Calu3 (cell line): ENCODE measurements at regions not wholly inside any gene's neighbourhood (a gene's known extent, or its start where the extent isn't known, plus 50 kb on each side); places are given as distances from the start of the nearest gene placed in this dataset.

Source experiments
- BruUV-seq: library from RNA; stranded (reverse); fragments of 400-500 nt; replicated peaks from 2 replicates; lab custom pipeline; 2021; lab: Mats Ljungman, UMichigan
- CTCF ChIA-PET: fragments of 300-600 bp; sonication (Branson Sonifier 250); formaldehyde crosslinking; loops from one replicate; lab custom pipeline; 2022; ENCODE audit warnings: antibody characterized with exemption; lab: Charles Lee
- DNase-seq: peaks from one replicate; pipeline ENCODE4 v3.0.0; 2022
- H3K27ac Mint-ChIP-seq: one replicate; pipeline ENCODE4 v1.8.0; 2022; ENCODE audit warnings: mixed read lengths; ENCODE audit not compliant: unreplicated experiment
- H3K27me3 Mint-ChIP-seq: one replicate; pipeline ENCODE4 v1.8.0; 2022; ENCODE audit warnings: mixed read lengths; ENCODE audit not compliant: unreplicated experiment
- H3K36me3 Mint-ChIP-seq: one replicate; pipeline ENCODE4 v1.8.0; 2022; ENCODE audit warnings: mild to moderate bottlenecking, moderate library complexity, mixed read lengths; ENCODE audit not compliant: insufficient read depth, unreplicated experiment
- H3K4me1 Mint-ChIP-seq: one replicate; pipeline ENCODE4 v1.8.0; 2022; ENCODE audit warnings: mild to moderate bottlenecking, low read depth, mixed read lengths; ENCODE audit not compliant: unreplicated experiment
- H3K4me3 Mint-ChIP-seq: one replicate; pipeline ENCODE4 v1.8.0; 2022; ENCODE audit warnings: mild to moderate bottlenecking, low read depth, moderate library complexity, mixed read lengths; ENCODE audit not compliant: unreplicated experiment
- H3K9me3 Mint-ChIP-seq: one replicate; pipeline ENCODE4 v1.8.0; 2022; ENCODE audit warnings: low read depth, mixed read lengths; ENCODE audit not compliant: unreplicated experiment
- intact Hi-C: fragments of 100-400 bp; cut with micrococcal nuclease; formaldehyde crosslinking; loops from one replicate; pipeline ENCODE4 v1.10.0; 2022; ENCODE audit not compliant: unreplicated experiment
- TF ChIP-seq, protein P1 (sequence below): fragments of 200-600 bp; IDR thresholded peaks from one replicate; pipeline ENCODE4 v1.8.0; 2022; ENCODE audit warnings: antibody characterized with exemption; ENCODE audit not compliant: unreplicated experiment

DNA sequence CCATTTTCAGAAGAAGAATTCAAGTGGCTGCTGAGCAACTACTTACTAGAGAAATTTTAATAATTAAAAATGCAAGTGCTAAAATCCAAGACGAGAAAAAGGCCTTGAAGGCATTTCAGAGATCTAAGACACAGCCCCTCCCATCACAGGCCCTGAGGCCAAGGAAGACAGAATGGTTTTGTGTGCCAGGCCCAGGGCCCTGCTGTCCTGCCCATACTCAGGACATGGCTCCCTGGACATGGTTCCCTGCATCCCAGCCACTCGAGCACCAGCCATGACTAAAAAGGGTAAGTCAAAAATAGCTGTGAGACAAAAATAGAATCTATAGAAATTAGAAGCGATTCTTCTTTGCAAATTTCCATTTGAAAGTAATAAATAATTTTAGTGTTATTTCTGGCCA, 364.9 kb downstream of the COL12A1 start:
- intact Hi-C loops, result no loop called here
- no peak overlapping the region for H3K27ac Mint-ChIP-seq
- no TSS peak for BruUV-seq
- no peak overlapping the region for H3K4me3 Mint-ChIP-seq
- peaks cover 7% of the 10 kb centered on the region for H3K9me3 Mint-ChIP-seq
- H3K27me3 Mint-ChIP-seq, result no peaks in the 10 kb centered on the region
- CTCF ChIA-PET, result interaction anchor here (0.6 kb wide), 1 partner anchor 974 kb away, joined by 3 read pairs; no protein-coding TSS in a partner anchor
- DNase-seq, result no peak
- no peaks in the 10 kb centered on the region for H3K36me3 Mint-ChIP-seq
- TF ChIP-seq, protein P1, sequence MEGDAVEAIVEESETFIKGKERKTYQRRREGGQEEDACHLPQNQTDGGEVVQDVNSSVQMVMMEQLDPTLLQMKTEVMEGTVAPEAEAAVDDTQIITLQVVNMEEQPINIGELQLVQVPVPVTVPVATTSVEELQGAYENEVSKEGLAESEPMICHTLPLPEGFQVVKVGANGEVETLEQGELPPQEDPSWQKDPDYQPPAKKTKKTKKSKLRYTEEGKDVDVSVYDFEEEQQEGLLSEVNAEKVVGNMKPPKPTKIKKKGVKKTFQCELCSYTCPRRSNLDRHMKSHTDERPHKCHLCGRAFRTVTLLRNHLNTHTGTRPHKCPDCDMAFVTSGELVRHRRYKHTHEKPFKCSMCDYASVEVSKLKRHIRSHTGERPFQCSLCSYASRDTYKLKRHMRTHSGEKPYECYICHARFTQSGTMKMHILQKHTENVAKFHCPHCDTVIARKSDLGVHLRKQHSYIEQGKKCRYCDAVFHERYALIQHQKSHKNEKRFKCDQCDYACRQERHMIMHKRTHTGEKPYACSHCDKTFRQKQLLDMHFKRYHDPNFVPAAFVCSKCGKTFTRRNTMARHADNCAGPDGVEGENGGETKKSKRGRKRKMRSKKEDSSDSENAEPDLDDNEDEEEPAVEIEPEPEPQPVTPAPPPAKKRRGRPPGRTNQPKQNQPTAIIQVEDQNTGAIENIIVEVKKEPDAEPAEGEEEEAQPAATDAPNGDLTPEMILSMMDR, result no peak
- no peaks in the 10 kb centered on the region for H3K4me1 Mint-ChIP-seq

DNA sequence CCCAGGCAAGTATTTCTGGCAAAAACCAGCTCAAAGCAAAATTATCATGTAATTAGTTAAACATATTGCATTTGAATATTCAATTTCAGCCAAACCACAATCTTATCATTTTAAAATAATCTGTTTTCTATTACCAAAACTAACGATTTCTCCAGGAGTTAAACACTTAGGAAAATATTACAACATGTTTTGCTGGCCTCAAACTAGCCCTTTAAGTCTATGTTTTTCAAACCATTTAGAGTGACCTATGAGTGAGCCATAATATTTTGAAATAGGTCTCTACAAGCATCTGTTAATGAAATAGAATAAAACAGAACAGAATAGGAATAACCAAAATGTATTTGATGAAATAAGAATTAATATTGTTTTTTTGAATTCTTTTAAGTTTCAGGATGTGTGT, 370.9 kb downstream of the COL12A1 start:
- Mint-ChIP-seq H3K4me3 (no peak overlapping the region), H3K36me3 (no peaks in the 10 kb centered on the region), H3K9me3 (peaks cover 3% of the 10 kb centered on the region), H3K27ac (no peak overlapping the region), H3K4me1 (no peaks in the 10 kb centered on the region), H3K27me3 (no peaks in the 10 kb centered on the region)
- intact Hi-C loops, result no loop called here
- DNase-seq, result no peak
- TF ChIP-seq, protein P1, result no peak
- CTCF ChIA-PET, result no interaction called here
- BruUV-seq, result no TSS peak

DNA sequence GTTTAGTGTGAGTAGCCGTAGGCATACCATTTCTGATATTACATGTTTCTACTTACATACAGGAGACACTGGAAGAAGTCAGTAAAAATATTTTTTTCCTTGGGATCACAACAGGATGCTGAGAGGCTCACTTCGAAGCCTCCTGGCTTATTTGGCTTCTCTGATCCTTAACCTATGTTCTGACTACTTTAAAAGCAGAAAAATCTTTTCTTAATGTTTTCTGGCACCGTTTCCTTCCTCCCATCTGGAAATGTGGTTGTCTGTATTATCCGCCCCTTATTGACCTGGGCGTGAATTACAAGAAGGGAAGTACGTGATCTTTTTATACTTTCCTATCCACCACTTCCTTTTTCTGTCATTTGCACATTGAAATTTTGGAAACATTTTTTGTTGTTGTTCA, 379.6 kb downstream of the COL12A1 start:
- no TSS peak for BruUV-seq
- Mint-ChIP-seq H3K27me3 (no peaks in the 10 kb centered on the region), H3K4me1 (no peaks in the 10 kb centered on the region), H3K9me3 (peaks cover 5% of the 10 kb centered on the region), H3K36me3 (no peaks in the 10 kb centered on the region), H3K27ac (no peak overlapping the region), H3K4me3 (no peak overlapping the region)
- intact Hi-C loops, result no loop called here
- TF ChIP-seq, protein P1, result no peak
- no peak for DNase-seq
- CTCF ChIA-PET, result no interaction called here

GRCh38 chr6:74814440-74814839, 391.4 kb downstream of the COL12A1 start:
- BruUV-seq, result no TSS peak
- DNase-seq, result no peak
- peaks cover 6% of the 10 kb centered on the region for H3K9me3 Mint-ChIP-seq
- no peaks in the 10 kb centered on the region for H3K4me1 Mint-ChIP-seq
- no peak overlapping the region for H3K27ac Mint-ChIP-seq
- H3K4me3 Mint-ChIP-seq, result no peak overlapping the region
- TF ChIP-seq, protein P1, result no peak
- intact Hi-C loops, result no loop called here
- H3K27me3 Mint-ChIP-seq, result no peaks in the 10 kb centered on the region
- CTCF ChIA-PET, result no interaction called here
- H3K36me3 Mint-ChIP-seq, result no peaks in the 10 kb centered on the region

GRCh38 chr6:74807674-74808073, 398.2 kb downstream of the COL12A1 start:
- no peak overlapping the region for H3K27ac Mint-ChIP-seq
- CTCF ChIA-PET, result no interaction called here
- DNase-seq, result no peak
- H3K4me3 Mint-ChIP-seq, result no peak overlapping the region
- BruUV-seq, result no TSS peak
- TF ChIP-seq, protein P1, result no peak
- H3K36me3 Mint-ChIP-seq, result no peaks in the 10 kb centered on the region
- intact Hi-C loops, result no loop called here
- no peaks in the 10 kb centered on the region for H3K27me3 Mint-ChIP-seq
- no peaks in the 10 kb centered on the region for H3K9me3 Mint-ChIP-seq
- H3K4me1 Mint-ChIP-seq, result no peaks in the 10 kb centered on the region
